ENCODE measurements at regions not wholly inside any gene's neighbourhood (a gene's known extent, or its start where the extent isn't known, plus 50 kb on each side); places are given as distances from the start of the nearest gene placed in this dataset.

DNA sequence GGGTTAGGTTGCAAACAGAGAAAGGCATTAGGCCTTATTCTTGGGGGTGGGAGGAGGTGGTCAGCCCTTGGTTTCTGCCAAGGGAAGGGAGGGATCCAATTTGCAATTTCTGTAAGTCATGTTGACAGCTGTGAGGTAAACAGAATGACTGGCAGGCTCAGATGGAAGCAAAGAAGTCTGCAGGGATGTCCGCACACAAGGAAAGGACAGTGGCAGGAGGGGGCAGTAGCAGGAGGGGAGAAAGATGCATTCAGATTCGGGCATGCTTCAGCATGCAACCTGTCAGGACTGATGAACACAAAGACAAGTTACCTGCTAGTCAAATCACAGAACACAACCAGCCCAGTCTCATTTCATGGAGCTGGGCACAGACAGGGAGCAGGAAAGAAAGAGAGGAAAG, 217.9 kb upstream of the FOXA2 start:
- Histone ChIP-seq H3K9me3 (no peaks in the 10 kb centered on the region), H3K4me1 (no peaks in the 10 kb centered on the region), H3K36me3 (no peaks in the 10 kb centered on the region), H3K4me3 (no peak overlapping the region), H3K27me3 (peaks cover 0 to 8% (median 0%) of the 10 kb centered on the region in 3 donors), H3K27ac (no peak overlapping the region)
- no peak for DNase-seq
- 50 to 82% methylated on average over 2 of the region's 2 CpGs for WGBS, 2 donors
- TF ChIP-seq, protein P1, sequence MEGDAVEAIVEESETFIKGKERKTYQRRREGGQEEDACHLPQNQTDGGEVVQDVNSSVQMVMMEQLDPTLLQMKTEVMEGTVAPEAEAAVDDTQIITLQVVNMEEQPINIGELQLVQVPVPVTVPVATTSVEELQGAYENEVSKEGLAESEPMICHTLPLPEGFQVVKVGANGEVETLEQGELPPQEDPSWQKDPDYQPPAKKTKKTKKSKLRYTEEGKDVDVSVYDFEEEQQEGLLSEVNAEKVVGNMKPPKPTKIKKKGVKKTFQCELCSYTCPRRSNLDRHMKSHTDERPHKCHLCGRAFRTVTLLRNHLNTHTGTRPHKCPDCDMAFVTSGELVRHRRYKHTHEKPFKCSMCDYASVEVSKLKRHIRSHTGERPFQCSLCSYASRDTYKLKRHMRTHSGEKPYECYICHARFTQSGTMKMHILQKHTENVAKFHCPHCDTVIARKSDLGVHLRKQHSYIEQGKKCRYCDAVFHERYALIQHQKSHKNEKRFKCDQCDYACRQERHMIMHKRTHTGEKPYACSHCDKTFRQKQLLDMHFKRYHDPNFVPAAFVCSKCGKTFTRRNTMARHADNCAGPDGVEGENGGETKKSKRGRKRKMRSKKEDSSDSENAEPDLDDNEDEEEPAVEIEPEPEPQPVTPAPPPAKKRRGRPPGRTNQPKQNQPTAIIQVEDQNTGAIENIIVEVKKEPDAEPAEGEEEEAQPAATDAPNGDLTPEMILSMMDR (IDR thresholded peaks at IDR 0.05), result no peak
- TF ChIP-seq EP300 (IDR thresholded peaks at IDR 0.05) (no peak), POLR2AphosphoS5 (IDR thresholded peaks at IDR 0.05) (no peak), POLR2A (IDR thresholded peaks at IDR 0.05) (no peak)
- intact Hi-C loops (cut with DNase I), result no loop called here

DNA sequence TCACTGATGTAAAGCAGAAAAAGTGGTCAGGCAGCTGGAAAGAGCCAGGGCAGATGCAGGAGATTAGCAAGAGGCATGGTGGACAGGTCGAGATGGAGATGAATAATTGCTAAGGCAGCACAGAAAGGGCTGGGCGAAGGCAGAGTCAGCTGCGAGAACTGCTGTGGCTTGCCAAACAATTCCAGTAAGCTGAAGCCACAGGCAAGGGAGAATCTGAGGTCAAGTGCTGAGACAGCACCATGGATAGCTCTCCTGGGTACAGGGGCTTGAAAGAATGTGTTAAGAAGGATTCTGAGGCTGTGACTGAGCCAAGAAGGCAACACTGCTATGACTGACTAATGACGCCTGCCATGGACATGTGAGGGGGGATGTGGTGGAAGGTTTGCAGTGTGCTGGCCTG, 220.8 kb upstream of the FOXA2 start:
- Histone ChIP-seq H3K27ac (no peak overlapping the region), H3K9me3 (no peaks in the 10 kb centered on the region), H3K27me3 (peaks cover 0 to 8% (median 0%) of the 10 kb centered on the region in 3 donors), H3K4me3 (no peak overlapping the region), H3K4me1 (no peaks in the 10 kb centered on the region), H3K36me3 (no peaks in the 10 kb centered on the region)
- no peak for DNase-seq
- TF ChIP-seq EP300 (IDR thresholded peaks at IDR 0.05), result no peak
- no peak for TF ChIP-seq POLR2AphosphoS5 (IDR thresholded peaks at IDR 0.05)
- no peak for TF ChIP-seq POLR2A (IDR thresholded peaks at IDR 0.05)
- TF ChIP-seq, protein P1 (IDR thresholded peaks at IDR 0.05), result no peak
- 58 to 67% methylated on average over 4 of the region's 4 CpGs for WGBS, 2 donors
- intact Hi-C loops (cut with DNase I), result no loop called here

GRCh38 chr20:22805996-22806395, 221.6 kb upstream of the FOXA2 start:
- WGBS, 2 donors, result 90% methylated on average over 3 of the region's 3 CpGs
- TF ChIP-seq, protein P1 (IDR thresholded peaks at IDR 0.05), result no peak
- no peak for TF ChIP-seq EP300 (IDR thresholded peaks at IDR 0.05)
- no peak for TF ChIP-seq POLR2AphosphoS5 (IDR thresholded peaks at IDR 0.05)
- TF ChIP-seq POLR2A (IDR thresholded peaks at IDR 0.05), result no peak
- no peak for DNase-seq
- Histone ChIP-seq H3K27ac (no peak overlapping the region), H3K4me3 (no peak overlapping the region), H3K4me1 (no peaks in the 10 kb centered on the region), H3K36me3 (no peaks in the 10 kb centered on the region), H3K27me3 (peaks cover 0 to 8% (median 0%) of the 10 kb centered on the region in 3 donors), H3K9me3 (no peaks in the 10 kb centered on the region)
- intact Hi-C loops (cut with DNase I), result no loop called here

DNA sequence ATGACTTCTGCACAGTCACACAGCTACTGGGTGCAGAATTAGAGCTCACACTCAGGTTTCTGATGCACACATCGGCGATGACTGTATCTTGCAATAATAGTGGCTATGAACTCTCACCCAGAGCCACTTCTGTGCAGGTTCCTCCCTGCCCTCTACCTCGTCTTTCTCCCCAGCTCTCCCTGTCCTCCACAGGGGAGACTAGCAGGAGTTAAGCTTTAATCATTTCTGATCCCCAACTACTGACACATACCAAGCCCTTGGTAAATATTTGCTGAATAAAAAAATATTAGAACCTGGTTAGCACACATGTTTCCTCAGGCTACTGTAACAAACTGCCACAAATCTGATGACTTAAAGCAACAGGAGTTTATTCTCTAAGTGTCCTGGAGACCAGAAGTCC, 222.7 kb upstream of the FOXA2 start:
- DNase-seq, result no peak
- Histone ChIP-seq H3K27me3 (no peaks in the 10 kb centered on the region), H3K4me1 (no peaks in the 10 kb centered on the region), H3K36me3 (no peaks in the 10 kb centered on the region), H3K9me3 (no peaks in the 10 kb centered on the region), H3K4me3 (no peak overlapping the region), H3K27ac (no peak overlapping the region)
- intact Hi-C loops (cut with DNase I), result no loop called here
- WGBS, 2 donors, result 14 to 60% methylated on average over 3 of the region's 3 CpGs
- TF ChIP-seq POLR2A (IDR thresholded peaks at IDR 0.05) (no peak), POLR2AphosphoS5 (IDR thresholded peaks at IDR 0.05) (no peak), EP300 (IDR thresholded peaks at IDR 0.05) (no peak)
- TF ChIP-seq, protein P1 (IDR thresholded peaks at IDR 0.05), result no peak

DNA sequence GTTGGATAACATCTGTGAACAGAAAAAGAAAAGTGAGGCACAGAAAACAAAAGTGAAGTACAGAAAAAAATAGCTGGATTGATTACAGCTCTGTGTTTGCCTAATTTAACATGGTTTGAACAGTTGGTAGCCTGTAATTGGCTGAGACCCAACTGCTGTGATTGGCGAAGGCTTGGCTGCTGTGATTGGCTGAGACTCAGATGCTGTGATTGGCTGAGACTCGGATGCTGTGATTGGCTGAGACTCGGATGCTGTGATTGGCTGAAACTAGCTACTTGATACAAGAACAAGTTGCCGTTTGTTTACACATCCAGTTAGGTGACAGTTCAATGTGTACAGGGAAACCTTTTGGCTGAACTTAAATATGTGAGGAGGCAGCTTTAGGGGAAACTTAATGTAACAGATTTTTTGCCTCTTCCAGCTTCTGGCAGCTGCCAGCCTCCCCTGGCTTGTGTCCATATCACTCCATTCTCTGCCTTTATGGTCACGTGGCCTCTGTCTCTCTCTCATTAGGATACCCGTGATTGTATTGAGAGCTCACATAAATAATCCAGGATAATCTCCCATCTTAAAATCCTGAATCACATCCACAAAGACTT, 223.4 kb upstream of the FOXA2 start:
- no peaks in the 10 kb centered on the region for H3K36me3 ChIP-seq
- no peak for DNase-seq
- TF ChIP-seq, protein P1 (IDR thresholded peaks at IDR 0.05), result no peak
- no peak for TF ChIP-seq POLR2A (IDR thresholded peaks at IDR 0.05)
- TF ChIP-seq POLR2AphosphoS5 (IDR thresholded peaks at IDR 0.05), result no peak
- no peak for TF ChIP-seq EP300 (IDR thresholded peaks at IDR 0.05)
- no peaks in the 10 kb centered on the region for H3K4me1 ChIP-seq
- no peak overlapping the region for H3K27ac ChIP-seq
- 57 to 80% methylated on average over 6 of the region's 6 CpGs for WGBS, 2 donors
- H3K27me3 ChIP-seq, result no peaks in the 10 kb centered on the region
- no peak overlapping the region for H3K4me3 ChIP-seq
- intact Hi-C loops (cut with DNase I), result no loop called here
- H3K9me3 ChIP-seq, result no peaks in the 10 kb centered on the region

All from sigmoid colon (tissue), 6 donors.